Smooth muscle cell (in vitro differentiated cells): ENCODE measurements at regions not wholly inside any gene's neighbourhood (a gene's known extent, or its start where the extent isn't known, plus 50 kb on each side); places are given as distances from the start of the nearest gene placed in this dataset.

Experiments
- DNase-seq: peaks from one replicate; lab custom pipeline; 2025; ENCODE audit not compliant: unreplicated experiment; lab: John Stamatoyannopoulos, UW
- H2AFZ ChIP-seq: fragments of 200-600 bp; sonication (generic); 2 replicates; pipeline ENCODE4 v1.6.0; 2016; ENCODE audit warnings: antibody characterized with exemption, low read depth, mild to moderate bottlenecking
- H3F3A ChIP-seq: fragments of 200-600 bp; sonication (generic); 2 replicates; pipeline ENCODE4 v1.6.0; 2017; ENCODE audit warnings: antibody characterized with exemption, low read depth
- H3K27ac ChIP-seq: fragments of 200-600 bp; sonication (generic); 2 replicates; pipeline ENCODE4 v1.5.1; 2016; ENCODE audit warnings: low read depth, mild to moderate bottlenecking
- H3K27me3 ChIP-seq: fragments of 200-600 bp; sonication (generic); 2 replicates; pipeline ENCODE4 v1.6.1; 2016; ENCODE audit warnings: low read depth, mild to moderate bottlenecking
- H3K36me3 ChIP-seq: fragments of 200-600 bp; sonication (generic); 2 replicates; pipeline ENCODE4 v1.5.1; 2016; ENCODE audit warnings: low read depth
- H3K4me1 ChIP-seq: fragments of 200-600 bp; sonication (generic); 2 replicates; pipeline ENCODE4 v1.5.1; 2016; ENCODE audit warnings: low read depth
- H3K4me2 ChIP-seq: fragments of 200-600 bp; sonication (generic); 2 replicates; pipeline ENCODE4 v1.6.0; 2016; ENCODE audit warnings: mild to moderate bottlenecking
- H3K4me3 ChIP-seq: fragments of 200-600 bp; sonication (generic); 2 replicates; pipeline ENCODE4 v1.5.1; 2016; ENCODE audit warnings: mild to moderate bottlenecking
- H3K79me2 ChIP-seq: fragments of 200-600 bp; sonication (generic); 2 replicates; pipeline ENCODE4 v1.6.0; 2016; ENCODE audit warnings: low read depth, mild to moderate bottlenecking
- H3K9ac ChIP-seq: fragments of 200-600 bp; sonication (generic); 2 replicates; pipeline ENCODE4 v1.6.0; 2016; ENCODE audit warnings: low read depth
- H3K9me3 ChIP-seq: fragments of 200-600 bp; sonication (generic); replicated peaks from 2 replicates; pipeline ENCODE4 v1.5.1; 2016; ENCODE audit warnings: low read depth
- H4K20me1 ChIP-seq: fragments of 200-600 bp; sonication (generic); 2 replicates; pipeline ENCODE4 v1.6.0; 2016; ENCODE audit warnings: low read depth
- CTCF ChIP-seq: fragments of 200-600 bp; sonication (generic); IDR thresholded peaks from 2 replicates; pipeline ENCODE4 v1.5.1; 2017; ENCODE audit warnings: borderline replicate concordance, mild to moderate bottlenecking, antibody characterized with exemption; ENCODE audit not compliant: insufficient read depth, poor library complexity, severe bottlenecking
- WGBS: methylation state at CpG from one replicate; pipeline ENCODE4 v1.1.7; 2016; ENCODE audit warnings: low lambda C conversion rate; 5-methylcytosine and 5-hydroxymethylcytosine counted together

- Histone ChIP-seq H3K27ac (no peak overlapping the region), H2AFZ (no peak overlapping the region), H3K79me2 (no peaks in the 10 kb centered on the region), H4K20me1 (no peaks in the 10 kb centered on the region), H3K9ac (no peak overlapping the region), H3K27me3 (no peaks in the 10 kb centered on the region), H3K4me2 (no peak overlapping the region), H3K4me1 (no peaks in the 10 kb centered on the region), H3F3A (no peaks in the 10 kb centered on the region), H3K4me3 (no peak overlapping the region), H3K36me3 (no peaks in the 10 kb centered on the region), H3K9me3 (no peaks in the 10 kb centered on the region)
- 89% methylated on average over 13 of the region's 13 CpGs for WGBS
- DNase-seq, result no peak
- no peak for TF ChIP-seq CTCF
Observed at GRCh38 chr22:47681411-47682165, 919.1 kb downstream of the TBC1D22A start.

- no peak overlapping the region for H3K4me3 ChIP-seq
- no peaks in the 10 kb centered on the region for H3K27me3 ChIP-seq
- TF ChIP-seq CTCF, result no peak
- no peak overlapping the region for H3K4me2 ChIP-seq
- WGBS, result 55% methylated on average over 7 of the region's 7 CpGs
- no peaks in the 10 kb centered on the region for H3K9me3 ChIP-seq
- no peaks in the 10 kb centered on the region for H3K79me2 ChIP-seq
- H3F3A ChIP-seq, result no peaks in the 10 kb centered on the region
- no peak overlapping the region for H2AFZ ChIP-seq
- no peaks in the 10 kb centered on the region for H4K20me1 ChIP-seq
- no peaks in the 10 kb centered on the region for H3K36me3 ChIP-seq
- no peaks in the 10 kb centered on the region for H3K4me1 ChIP-seq
- DNase-seq, result no peak
- H3K9ac ChIP-seq, result no peak overlapping the region
- no peak overlapping the region for H3K27ac ChIP-seq
Observed at GRCh38 chr22:47678636-47679287, 916.3 kb downstream of the TBC1D22A start.

GRCh38 chr22:47678048-47678447 lies 915.6 kb downstream of the TBC1D22A start:
- no peak for TF ChIP-seq CTCF
- Histone ChIP-seq H3K9me3 (no peaks in the 10 kb centered on the region), H3K27ac (no peak overlapping the region), H2AFZ (no peak overlapping the region), H3K27me3 (no peaks in the 10 kb centered on the region), H3K4me2 (no peak overlapping the region), H3F3A (no peaks in the 10 kb centered on the region), H3K9ac (no peak overlapping the region), H3K79me2 (no peaks in the 10 kb centered on the region), H3K36me3 (no peaks in the 10 kb centered on the region), H3K4me1 (no peaks in the 10 kb centered on the region), H4K20me1 (no peaks in the 10 kb centered on the region), H3K4me3 (no peak overlapping the region)
- no peak for DNase-seq
- 60% methylated on average over 6 of the region's 6 CpGs for WGBS

- Histone ChIP-seq H3K9ac (no peak overlapping the region), H3K9me3 (no peaks in the 10 kb centered on the region), H3K4me2 (no peak overlapping the region), H4K20me1 (no peaks in the 10 kb centered on the region), H2AFZ (no peak overlapping the region), H3K4me1 (no peaks in the 10 kb centered on the region), H3K4me3 (no peak overlapping the region), H3K27me3 (no peaks in the 10 kb centered on the region), H3K27ac (no peak overlapping the region), H3K79me2 (no peaks in the 10 kb centered on the region), H3F3A (no peaks in the 10 kb centered on the region), H3K36me3 (no peaks in the 10 kb centered on the region)
- WGBS, result 91% methylated on average over 3 of the region's 3 CpGs
- no peak for TF ChIP-seq CTCF
- DNase-seq, result no peak
Observed at GRCh38 chr22:47676685-47677084, 914.2 kb downstream of the TBC1D22A start.
